HEK293T (cell line): ENCODE measurements at regions not wholly inside any gene's neighbourhood (a gene's known extent, or its start where the extent isn't known, plus 50 kb on each side); places are given as distances from the start of the nearest gene placed in this dataset.

Source experiments
- ARNT ChIP-seq: fragments of 450-650 bp; IDR thresholded peaks from 2 replicates; pipeline ENCODE4 v1.6.1; 2017; ENCODE audit warnings: mild to moderate bottlenecking
- NFRKB ChIP-seq: fragments of 450-650 bp; IDR thresholded peaks from 2 replicates; pipeline ENCODE4 v1.6.1; 2016; ENCODE audit warnings: mild to moderate bottlenecking, moderate library complexity
- PKNOX1 ChIP-seq: fragments of 450-650 bp; IDR thresholded peaks from 2 replicates; pipeline ENCODE4 v1.6.1; 2016
- SUZ12 ChIP-seq: fragments of 450-650 bp; IDR thresholded peaks from 2 replicates; pipeline ENCODE4 v1.6.1; 2016; ENCODE audit warnings: mild to moderate bottlenecking

DNA sequence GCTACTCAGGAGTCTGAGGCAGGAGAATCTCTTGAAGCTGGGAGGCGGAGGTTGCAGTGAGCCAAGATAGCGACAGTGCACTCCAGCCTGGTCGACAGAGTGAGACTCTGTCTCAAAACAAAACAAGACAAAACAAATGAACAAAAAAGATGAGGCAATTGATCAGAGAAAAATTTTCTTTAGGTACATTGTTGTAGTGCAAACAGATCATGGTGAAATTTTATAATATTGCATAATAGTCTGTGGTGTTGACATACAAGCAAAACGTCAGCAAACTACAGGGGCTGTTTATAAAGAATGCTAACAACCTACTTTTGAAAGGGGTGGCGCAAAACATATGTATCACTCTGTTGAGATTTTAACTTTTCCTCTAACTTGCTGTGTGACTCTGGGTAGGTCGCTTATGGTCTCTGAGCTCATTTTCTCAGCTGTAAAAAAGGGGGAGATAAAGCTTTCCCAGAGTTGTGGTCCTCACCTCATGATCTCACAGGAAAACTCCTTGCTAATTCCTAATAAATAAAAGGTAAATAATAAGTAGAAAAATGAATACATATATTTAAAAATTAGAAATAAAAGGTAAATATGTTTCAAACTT is 64.8 kb upstream of the NUP160 start:
- TF ChIP-seq NFRKB, result no peak
- TF ChIP-seq ARNT, result no peak
- no peak for TF ChIP-seq SUZ12
- no peak for TF ChIP-seq PKNOX1
